C1 segment of cervical spinal cord (tissue), 14 donors: ENCODE measurements at regions not wholly inside any gene's neighbourhood (a gene's known extent, or its start where the extent isn't known, plus 50 kb on each side); places are given as distances from the start of the nearest gene placed in this dataset.

ENCODE experiments used
- DNase-seq, 14 donors: peaks; one replicate each; lab custom pipeline; 2025; lab: John Stamatoyannopoulos, UW

DNA sequence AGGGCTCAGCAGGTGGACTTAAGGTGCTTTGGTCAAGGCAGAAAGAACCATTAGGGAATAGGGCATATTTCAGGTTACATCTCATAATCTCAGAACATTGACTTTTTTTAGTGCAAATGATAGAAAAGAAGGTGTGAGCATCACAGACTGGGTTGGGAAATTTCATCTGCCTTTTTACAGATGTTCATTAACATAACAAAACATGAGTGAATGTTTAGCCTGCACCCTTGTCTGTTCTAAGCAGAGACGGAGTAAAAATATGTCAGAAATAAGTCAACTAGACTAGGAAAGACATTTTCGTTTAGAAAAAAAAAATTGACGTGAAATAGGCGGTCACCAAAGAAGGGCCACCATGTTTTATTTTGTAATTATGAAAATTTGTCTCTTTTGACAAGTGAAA is 127.5 kb upstream of the CDH13 start:
- DNase-seq, result no peak

DNA sequence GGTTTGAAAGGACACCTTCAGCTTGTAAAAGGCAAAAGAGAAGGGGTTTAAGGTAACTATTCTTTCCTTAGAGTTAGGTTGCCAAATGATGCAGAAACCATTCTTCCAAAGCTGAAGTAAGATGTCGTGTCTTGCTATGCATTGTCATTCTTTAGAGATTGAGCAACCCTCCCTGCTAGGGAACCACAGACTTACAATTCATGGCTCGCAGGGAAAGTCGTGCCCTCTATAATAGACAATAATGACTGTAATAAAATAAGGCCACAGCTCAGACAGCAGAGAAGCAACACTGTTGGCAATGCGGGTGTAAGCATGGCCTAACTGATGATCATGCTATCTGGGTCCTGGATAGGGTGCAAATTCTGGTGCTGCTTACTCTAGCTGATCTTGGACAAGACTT is 129.6 kb upstream of the CDH13 start:
- no peak for DNase-seq

DNA sequence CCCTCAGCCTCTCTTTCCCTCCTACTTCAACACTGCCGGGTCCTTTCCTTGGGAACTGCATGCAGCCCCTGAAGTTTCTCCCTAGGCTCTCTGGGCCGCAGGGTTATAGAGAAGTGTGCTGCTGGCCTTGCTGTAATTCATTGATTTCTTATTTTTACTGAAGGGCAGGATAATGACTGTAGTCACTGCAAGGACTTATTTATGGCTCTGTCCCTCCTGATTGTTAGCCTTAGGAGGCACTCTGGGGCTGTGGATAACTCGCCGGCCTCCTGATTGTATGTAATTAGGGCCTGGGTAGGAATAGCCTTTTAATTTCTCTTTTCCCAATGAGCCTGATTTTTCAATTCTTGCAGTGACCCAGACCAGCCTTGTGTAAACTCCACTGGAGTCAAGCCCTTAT is 138.3 kb upstream of the CDH13 start:
- no peak for DNase-seq

DNA sequence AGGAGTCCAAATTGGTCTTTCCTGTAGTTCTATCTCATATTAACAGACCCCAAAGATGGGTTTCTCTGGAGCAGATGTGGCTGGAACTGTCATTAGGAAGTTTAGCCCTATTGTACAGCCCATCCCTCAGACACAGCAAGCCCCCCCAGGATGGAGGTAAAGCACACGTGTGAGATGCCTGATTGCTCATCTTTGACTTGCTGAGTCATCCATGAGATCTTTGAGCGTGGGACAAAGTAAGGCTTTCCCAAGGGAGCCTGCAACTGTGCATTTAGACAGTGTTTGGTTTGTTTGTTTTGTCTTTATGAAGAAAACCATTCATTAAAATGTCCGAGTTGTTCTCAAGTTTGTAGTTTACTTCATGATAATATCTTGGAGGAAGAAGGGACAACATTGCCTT is 145.3 kb upstream of the CDH13 start:
- no peak for DNase-seq

DNA sequence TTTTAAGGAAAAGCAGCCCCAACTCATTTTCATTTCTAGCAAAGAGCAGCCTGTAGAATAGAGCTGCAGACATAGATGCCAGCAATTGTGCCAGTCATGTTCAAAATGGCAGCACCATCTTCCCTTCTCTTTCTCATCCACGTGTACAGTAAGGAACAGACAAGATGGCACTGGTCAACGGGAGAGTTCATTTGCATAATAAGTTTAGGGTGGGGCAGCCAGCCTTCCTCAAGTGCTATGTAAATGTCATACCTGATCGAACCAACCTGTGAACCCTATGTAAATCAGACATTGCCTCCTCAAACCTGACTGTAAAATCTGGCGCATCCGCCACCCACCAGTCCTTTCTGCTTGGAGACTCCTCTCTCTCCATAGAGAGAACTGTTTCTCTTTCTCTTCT is 150.0 kb upstream of the CDH13 start:
- no peak for DNase-seq

DNA sequence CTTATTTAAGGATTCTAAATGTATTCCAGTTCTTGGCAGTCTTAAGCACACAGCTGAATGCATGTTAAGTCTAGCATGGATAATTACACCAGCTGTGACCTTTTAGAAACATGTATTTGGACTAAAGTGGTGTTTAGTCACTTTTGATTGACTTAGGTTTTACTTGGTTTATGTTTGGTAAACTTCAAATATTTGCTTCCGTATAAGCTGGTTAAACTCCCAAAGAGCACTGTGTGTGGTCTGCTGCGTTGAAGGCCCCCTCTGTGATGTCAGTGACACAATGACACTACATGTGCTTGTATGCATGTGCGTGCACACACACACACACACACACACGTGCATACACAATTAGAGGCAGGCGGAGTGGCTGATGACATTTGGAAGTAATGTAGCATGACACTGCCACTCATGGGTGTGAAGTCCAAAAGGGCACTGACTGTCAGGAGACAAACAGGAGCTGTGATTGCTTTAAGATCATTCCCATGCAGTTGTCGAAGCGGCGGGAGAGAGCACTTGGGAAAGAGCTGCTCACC is 156.1 kb upstream of the CDH13 start:
- no peak for DNase-seq

DNA sequence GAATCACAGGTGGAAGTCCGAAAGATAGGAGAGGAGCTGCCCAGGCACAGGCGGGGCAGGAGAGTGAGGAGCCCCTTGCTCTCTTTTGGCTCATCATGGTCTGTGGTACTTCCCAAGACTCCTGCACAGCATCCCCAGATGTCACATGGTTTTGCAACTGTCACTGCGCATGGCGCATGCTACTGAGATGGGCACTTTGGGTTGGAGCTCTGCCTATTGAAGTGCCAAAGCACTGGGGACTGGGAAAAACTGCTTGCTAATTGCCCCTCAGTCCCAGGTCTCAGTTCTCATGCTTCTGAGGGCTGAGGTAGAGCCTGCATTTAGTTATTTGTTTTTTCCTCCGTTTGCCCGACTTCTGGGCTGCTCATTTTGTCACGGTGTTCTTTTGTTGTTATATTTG is 156.8 kb upstream of the CDH13 start:
- no peak for DNase-seq

DNA sequence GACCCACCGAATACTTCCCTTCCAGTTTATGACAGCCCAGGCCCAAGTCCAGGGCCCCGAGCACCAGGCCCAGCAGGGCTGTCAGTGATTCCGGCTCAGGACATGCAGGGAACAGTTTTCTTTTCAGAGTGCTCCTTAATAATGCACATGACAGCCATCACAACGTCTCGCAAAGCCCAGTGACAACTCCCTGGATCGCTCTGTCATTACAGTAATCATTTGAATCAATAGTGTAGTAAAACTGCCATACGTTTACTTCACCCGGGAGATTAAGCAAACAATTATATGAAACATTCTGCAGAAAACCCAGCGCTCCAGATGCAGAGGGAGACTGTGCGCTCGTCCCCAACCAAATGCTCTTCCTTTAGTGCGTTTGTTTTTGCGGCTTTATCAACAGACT is 162.6 kb upstream of the CDH13 start:
- no peak for DNase-seq

DNA sequence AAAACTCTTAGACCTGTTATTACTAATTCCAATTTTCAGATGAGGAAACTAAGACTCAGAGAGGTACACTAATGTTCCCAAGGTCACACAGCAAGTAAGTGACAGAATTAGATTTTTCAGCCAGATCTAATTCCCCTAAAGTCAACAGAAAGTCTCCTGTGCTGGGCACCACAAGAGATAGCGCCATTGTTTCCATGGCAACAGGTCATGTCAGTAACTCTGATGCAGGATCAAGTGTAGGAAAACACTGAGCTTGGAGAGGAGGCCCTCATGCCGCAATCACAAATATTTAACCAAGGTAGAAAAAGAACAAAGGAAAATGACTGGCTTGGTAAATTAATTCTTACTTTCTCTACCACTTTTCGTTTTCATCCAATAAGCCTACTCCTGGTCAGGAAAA is 166.0 kb upstream of the CDH13 start:
- no peak for DNase-seq

DNA sequence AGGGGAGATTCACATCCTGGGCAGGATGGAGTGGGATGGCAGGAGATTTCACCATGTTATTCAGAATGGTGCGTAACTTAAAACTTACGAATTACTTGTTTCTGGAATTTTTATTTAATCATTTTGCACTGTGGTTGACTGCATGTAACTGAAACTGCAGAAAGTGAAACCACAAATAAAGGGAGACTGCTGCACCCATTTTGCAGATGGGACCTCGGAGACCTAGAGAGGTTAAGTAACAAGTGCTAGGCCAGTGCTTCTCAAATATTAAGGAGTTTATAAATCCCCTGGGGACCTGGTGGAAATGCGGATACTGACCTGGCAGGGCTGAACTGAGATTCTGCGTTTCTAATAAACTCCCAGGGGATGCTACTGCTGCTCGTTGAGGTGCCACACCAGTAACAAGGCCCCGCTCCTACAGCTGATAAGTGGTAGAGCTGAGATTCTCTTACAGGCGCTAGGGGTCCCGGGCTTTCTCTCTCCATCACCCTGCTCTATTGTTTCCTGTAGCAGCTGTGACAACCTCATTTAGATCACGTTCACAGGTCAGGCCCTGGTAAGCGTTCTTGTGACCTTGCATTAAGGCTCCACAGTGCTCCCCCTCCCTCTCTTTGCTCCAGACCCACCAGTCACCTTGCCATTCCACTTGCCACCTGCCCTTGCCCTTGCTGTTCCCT is 167.1 kb upstream of the CDH13 start:
- no peak for DNase-seq

DNA sequence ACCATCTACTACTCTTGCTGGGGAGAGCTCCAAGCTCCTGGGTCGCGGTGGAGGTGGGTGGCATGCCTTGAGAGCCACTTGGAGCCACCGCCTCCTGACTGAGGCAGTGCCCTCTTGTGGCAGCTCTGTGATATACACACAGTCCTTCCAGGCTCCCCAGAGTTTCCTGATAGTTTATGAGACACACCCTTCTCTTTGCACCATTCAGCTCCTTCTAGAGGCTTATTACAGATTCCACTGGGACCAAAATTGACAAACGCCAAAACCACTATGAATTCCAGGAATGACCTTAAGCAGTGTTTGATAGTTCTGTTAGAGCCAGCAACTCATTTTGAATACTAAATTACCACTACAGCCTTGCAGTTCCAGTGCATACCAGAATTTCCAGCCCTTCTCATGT is 170.1 kb upstream of the CDH13 start:
- peak in 8 of 14 donors; percentile 3 to 52 (median 15) for DNase-seq

DNA sequence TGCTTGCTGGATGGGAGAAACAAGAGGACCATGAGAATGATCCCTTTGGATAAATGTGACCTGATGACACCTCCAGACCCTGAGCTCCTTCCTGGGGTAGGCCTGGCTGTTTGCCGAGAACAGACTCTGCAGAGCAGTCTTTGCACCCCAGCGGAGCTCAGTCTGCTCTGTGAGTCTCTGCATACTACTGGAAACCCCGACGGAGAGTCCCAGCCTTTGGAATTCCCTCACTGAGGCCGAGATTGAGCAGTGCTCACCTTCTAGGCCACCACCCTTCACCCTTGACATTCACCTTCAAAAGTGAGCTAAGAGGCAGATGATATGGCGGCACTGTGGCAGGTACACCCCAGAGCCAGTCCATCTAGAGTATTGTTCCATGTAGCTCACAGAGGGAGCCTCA is 172.2 kb upstream of the CDH13 start:
- no peak for DNase-seq

DNA sequence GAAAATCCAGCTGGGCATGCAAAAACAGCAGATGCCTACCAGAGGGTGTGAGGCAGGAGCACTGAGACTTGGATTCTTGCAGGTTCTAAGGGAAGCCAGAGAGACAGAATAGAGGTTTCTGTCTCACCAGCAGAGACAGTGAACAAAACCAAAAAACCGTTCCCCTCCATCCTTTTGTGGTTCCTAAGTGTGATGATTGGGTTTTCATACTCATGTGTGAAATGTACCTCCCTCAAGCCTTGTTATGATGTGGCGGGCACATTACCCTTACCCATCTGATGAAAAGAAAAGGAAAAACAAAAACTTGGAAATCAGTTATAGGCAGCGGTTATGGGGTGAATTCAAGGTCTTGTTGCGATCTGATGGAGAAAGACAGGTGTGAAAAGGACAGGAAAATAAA is 172.6 kb upstream of the CDH13 start:
- DNase-seq, result no peak

DNA sequence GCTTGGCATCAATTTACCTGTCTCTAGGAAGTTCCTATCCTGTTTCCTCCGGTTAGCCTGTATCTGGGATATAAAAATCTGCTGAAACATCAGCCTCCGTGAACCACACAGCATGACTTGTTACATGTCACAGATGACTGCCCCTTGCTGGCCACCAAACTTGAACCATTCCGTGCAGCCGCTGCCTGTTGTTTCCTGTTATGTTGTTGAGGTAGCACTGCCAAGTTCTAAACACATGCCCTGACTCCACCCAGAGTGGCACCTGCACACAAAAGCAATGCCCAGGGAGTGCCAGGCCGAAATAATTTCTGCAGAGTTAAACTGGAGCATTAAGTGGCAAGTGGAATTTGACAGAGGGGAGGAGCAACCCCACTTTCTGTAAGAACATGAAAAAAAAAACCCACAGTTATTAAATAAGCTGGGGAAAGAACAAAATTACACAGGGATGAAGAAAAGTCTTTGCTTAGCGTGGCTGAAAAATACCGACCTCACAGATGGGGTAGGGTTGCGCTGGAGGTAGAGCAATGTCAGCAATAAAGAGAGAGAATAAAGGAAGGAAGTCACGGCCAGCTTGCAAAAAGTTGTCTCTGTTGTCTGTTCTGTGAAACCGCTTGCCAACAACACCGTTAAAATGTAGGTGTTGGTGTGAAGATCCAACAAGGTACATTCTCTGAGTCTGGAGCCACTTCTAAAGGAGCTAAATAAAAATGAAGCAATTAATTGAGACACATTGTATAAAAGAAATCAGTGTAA is 174.6 kb upstream of the CDH13 start:
- DNase-seq, result no peak

DNA sequence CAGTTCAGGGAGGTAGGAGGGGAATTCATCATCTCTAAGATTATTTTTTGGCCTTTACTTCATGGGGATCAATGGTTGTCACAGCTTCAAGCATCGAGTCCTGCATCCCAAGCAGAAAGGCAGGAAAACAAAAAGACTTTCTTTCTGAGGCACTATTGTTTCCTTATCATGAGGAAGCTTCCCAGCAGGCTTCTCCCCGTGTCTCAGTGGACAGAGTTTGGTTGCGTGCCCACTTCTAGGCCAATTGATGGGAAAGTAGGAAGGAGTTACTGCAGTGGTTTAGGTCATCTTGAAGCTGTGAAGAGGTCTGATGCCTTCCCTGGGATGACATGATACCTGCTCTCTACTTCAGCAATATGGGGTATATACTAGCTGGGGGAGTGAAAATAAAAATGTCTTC is 175.3 kb upstream of the CDH13 start:
- peak in 1 of 14 donors; percentile 10 for DNase-seq

DNA sequence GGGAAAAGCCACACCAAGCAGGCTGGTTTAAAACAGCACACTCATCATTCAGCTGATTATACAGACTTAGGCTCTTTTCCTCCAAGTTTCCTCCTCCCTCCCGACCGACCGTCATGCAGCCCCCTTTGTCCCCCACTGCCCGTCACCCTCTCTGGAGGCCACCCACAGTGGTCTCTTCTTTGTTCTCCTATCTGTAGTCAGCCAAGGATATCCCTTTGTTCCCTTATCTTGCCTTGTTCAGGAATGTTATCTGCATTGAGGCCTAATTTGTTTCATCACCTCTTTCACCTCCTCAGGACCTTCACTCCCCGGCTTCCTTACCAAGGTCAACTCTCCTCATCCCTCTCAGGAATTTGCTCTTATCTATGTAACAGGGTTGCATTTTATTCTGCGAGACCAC is 186.4 kb upstream of the CDH13 start:
- no peak for DNase-seq

DNA sequence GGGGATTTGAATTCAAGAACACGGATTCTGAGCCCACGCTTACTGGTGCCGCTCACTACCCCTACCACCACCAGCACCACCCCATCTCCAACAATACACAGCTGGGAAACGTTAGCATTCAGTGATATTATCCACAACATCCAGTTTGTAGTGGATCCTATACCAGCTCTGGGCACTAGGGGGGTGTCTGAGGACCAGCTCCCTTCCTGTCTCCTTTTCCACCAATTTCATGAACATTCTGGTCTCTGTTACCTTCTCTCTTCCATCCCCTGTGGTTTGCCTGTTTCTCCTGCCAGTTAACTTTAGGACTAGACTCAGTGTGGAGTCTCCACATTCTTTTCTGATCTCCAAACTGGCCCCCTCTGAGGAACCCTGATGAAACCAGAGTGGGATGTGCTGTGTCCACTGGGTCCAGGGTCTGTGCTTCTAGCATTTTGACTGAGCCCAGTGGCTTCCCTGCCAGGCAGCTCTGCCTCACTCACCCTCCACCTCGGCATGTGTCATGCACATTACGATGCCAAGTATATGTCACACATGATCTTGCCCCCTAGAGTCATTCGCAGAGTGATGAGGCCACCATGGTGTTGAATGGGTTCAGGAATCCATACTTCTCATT is 187.0 kb upstream of the CDH13 start:
- no peak for DNase-seq

DNA sequence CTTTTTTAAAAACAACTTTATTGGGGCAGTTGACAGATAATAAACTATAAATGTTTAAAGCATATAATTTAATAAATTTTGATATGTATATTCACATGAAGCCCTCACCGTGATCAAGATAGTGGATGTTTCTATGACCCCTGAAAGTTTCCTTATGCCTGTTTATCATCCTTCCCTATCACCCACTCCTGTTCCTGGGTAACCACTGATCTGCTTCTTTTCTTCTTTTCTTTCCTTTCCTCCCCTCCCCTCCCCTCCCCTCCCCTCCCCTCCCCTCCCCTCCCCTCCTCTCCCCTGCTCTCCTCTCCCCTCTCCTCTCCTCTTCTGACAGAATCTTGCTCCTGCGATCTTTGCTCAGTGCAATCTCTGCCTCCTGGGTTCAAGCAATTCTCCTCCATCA is 193.7 kb upstream of the CDH13 start:
- DNase-seq, result no peak

DNA sequence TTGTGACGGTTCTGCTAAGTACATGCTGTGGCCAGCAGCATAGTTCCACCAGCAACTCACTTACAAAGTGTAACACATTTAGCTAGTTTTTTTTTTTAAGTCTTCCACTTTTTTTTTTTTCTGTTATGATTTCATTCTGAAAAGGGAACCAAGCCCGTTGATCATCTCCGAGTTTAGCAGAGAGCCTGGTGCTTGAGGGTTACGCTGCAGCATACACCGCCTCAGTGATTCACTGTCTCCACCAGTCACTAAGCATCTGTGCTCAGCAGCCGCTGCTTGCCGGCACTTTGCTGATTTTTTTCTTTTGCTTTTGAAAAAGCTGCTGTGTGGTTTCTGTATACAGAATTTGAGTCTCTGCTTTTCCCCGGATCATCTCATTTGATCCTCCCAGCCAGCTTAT is 194.5 kb upstream of the CDH13 start:
- peak in 1 of 14 donors; percentile 6 for DNase-seq

DNA sequence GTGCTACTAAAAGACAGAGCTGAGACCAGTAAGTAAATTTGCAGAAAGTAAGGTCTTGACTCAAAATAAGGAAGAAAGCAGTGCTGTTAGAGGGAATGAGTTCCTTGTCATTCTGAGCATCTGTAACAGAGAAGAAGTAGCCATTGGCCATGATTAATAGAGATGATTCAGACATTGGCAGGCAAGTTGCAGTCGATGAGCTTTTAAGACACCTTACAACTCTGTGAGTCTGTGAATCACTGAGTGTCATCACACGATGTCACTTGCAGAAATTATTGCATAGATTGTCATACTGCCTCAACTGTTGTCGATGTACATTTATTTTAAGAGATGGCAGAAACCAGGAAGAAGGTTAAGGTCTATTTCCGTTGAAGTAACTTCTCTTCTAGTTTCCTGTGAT is 201.1 kb upstream of the CDH13 start:
- no peak for DNase-seq

DNA sequence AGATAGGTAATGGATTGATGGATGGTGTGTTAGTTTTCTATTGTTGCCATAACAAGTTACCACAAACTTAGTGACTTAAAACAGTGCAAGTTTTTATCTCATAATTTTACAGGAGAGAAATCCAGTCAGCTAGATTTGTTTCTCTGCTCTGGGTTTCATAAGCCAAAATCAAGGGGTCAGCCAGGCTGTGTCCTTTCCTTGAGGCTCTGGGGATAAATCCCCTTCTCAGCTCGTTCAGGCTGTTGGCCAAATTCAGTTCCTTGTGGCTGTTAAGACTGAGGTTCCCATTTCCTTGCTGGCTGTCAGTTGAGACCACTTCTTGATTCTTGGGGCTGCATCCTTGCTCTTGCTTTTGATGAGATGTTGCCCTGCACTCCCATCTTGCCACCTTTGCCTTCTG is 204.9 kb upstream of the CDH13 start:
- no peak for DNase-seq

DNA sequence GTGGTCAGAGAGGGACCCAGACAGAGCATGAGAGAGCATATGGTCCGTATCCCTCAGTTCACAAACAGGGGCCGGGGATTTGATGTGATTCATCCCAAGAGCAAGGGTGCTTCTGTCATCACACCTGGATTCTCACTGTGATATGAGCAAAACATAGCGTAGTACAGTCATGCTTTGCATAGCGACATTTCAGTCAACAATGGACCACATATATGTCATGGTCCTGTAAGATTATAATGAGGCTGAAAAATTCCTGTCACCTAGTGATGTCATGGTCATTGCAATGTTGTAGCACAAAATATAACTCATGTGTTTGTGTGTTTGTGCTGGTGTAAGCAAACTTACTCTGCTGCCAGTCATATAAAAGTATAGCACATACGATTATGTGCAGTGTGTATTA is 207.4 kb upstream of the CDH13 start:
- no peak for DNase-seq

DNA sequence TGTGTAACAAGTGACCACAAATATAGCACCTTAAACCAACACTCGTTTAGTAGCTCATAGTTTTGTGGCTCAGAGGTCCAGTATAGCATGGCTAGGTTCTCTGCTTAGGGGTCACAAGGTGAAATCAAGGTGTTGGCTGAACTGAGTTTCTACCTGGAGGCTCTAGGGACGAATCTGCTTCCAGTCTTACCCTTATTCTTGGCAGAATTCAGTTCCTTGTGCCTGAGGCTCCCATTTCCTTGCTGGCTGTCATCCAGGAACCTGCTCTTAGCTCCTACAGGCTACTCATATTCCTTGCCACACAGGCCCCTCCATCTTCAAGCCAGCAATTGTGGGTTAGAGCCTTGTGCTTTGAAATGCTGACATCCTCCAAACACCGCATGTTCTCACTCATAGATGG is 212.3 kb upstream of the CDH13 start:
- DNase-seq, result no peak
